HG03159 (cell line): ENCODE measurements at regions not wholly inside any gene's neighbourhood (a gene's known extent, or its start where the extent isn't known, plus 50 kb on each side); places are given as distances from the start of the nearest gene placed in this dataset.

Experiments used
- ATAC-seq: cut with Tn5 transposase; IDR thresholded peaks from one replicate; pipeline ENCODE4 v1.9.1; 2021; ENCODE audit warnings: mild to moderate bottlenecking, moderate library complexity; ENCODE audit not compliant: unreplicated experiment

GRCh38 chr3:182243625-182244024, 531.9 kb downstream of the SOX2 start:
- no peak for ATAC-seq

- no peak for ATAC-seq
These were observed 532.7 kb downstream of the SOX2 start for GRCh38 chr3:182244222-182244971.

GRCh38 chr3:182245059-182245458, 533.3 kb downstream of the SOX2 start:
- no peak for ATAC-seq

- ATAC-seq: no peak
These were observed 535.1 kb downstream of the SOX2 start for GRCh38 chr3:182246870-182247269.

GRCh38 chr3:182248349-182248880, 536.7 kb downstream of the SOX2 start:
- ATAC-seq: no peak

- ATAC-seq: no peak
These were observed 540.5 kb upstream of the ATP11B start for GRCh38 chr3:182252802-182253201.

- no peak for ATAC-seq
These were observed 538.1 kb upstream of the ATP11B start for GRCh38 chr3:182255158-182255557.

- no peak for ATAC-seq
These were observed 535.9 kb upstream of the ATP11B start for GRCh38 chr3:182257361-182257760.

- no peak for ATAC-seq
These were observed 534.6 kb upstream of the ATP11B start for GRCh38 chr3:182258538-182259177.

- no peak for ATAC-seq
These were observed 533.7 kb upstream of the ATP11B start for GRCh38 chr3:182259579-182259978.

GRCh38 chr3:182261041-182261440, 532.3 kb upstream of the ATP11B start:
- no peak for ATAC-seq

GRCh38 chr3:182268711-182269110, 524.6 kb upstream of the ATP11B start:
- no peak for ATAC-seq

- ATAC-seq: no peak
These were observed 516.8 kb upstream of the ATP11B start for GRCh38 chr3:182276512-182276911.

GRCh38 chr3:182284793-182285192, 508.5 kb upstream of the ATP11B start:
- ATAC-seq: no peak

GRCh38 chr3:182292591-182292990, 500.7 kb upstream of the ATP11B start:
- ATAC-seq: no peak

- no peak for ATAC-seq
These were observed 499.0 kb upstream of the ATP11B start for GRCh38 chr3:182294256-182294655.

- ATAC-seq: no peak
These were observed 498.6 kb upstream of the ATP11B start for GRCh38 chr3:182294696-182295095.

GRCh38 chr3:182300266-182300665, 493.0 kb upstream of the ATP11B start:
- no peak for ATAC-seq

GRCh38 chr3:182303169-182303568, 490.1 kb upstream of the ATP11B start:
- no peak for ATAC-seq

- ATAC-seq: no peak
These were observed 487.2 kb upstream of the ATP11B start for GRCh38 chr3:182305881-182306665.

GRCh38 chr3:182308328-182308727, 485.0 kb upstream of the ATP11B start:
- no peak for ATAC-seq

- no peak for ATAC-seq
These were observed 484.2 kb upstream of the ATP11B start for GRCh38 chr3:182309120-182309519.
